OCI-LY3 (cell line): ENCODE measurements at regions not wholly inside any gene's neighbourhood (a gene's known extent, or its start where the extent isn't known, plus 50 kb on each side); places are given as distances from the start of the nearest gene placed in this dataset.

Experiments
- EZH2phosphoT487 ChIP-seq: fragments of 200-600 bp; shearing (Covaris generic); IDR thresholded peaks from 2 replicates; pipeline ENCODE4 v1.6.1; 2018; ENCODE audit warnings: antibody characterized with exemption, mixed run types, low read depth
- TF ChIP-seq, protein P1 (sequence below): fragments of 200-600, 300-600 bp; sonication (generic); IDR thresholded peaks from 2 replicates; pipeline ENCODE4 v1.5.1; 2014; ENCODE audit warnings: antibody characterized with exemption, low read length, low read depth

DNA sequence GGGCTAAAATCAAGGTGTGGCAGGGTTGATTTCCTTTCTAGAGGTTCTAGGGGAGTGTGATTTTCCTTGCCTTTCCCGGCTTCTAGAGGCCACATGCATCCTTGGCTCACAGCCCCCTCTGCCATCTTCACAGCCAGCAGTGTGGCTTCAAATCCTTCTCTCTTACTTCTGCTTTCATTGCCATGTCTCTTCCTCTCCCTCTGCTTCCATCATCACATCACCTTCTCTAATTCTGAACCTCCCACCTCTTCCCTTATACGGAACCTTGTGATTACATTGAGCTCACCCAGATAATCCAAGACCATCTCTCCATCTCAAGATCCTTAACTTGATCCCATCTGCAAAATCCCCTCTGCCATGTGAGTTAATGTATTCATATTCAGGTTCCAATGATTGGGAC is 56.2 kb upstream of the RMDN2 start:
- TF ChIP-seq, protein P1, sequence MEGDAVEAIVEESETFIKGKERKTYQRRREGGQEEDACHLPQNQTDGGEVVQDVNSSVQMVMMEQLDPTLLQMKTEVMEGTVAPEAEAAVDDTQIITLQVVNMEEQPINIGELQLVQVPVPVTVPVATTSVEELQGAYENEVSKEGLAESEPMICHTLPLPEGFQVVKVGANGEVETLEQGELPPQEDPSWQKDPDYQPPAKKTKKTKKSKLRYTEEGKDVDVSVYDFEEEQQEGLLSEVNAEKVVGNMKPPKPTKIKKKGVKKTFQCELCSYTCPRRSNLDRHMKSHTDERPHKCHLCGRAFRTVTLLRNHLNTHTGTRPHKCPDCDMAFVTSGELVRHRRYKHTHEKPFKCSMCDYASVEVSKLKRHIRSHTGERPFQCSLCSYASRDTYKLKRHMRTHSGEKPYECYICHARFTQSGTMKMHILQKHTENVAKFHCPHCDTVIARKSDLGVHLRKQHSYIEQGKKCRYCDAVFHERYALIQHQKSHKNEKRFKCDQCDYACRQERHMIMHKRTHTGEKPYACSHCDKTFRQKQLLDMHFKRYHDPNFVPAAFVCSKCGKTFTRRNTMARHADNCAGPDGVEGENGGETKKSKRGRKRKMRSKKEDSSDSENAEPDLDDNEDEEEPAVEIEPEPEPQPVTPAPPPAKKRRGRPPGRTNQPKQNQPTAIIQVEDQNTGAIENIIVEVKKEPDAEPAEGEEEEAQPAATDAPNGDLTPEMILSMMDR: no peak
- TF ChIP-seq EZH2phosphoT487: no peak
